ENCODE measurements at regions not wholly inside any gene's neighbourhood (a gene's known extent, or its start where the extent isn't known, plus 50 kb on each side); places are given as distances from the start of the nearest gene placed in this dataset.

- no peak for TF ChIP-seq GATA1 (IDR thresholded peaks at IDR 0.05; ENCODE audit: low read depth, low read length)
- TF ChIP-seq POLR2A (IDR thresholded peaks at IDR 0.05; ENCODE audit: low read length) = no peak
- no peak for DNase-seq
These were observed 467.3 kb downstream of the PMP22 start for GRCh38 chr17:14797801-14798200.

- TF ChIP-seq POLR2A (IDR thresholded peaks at IDR 0.05; ENCODE audit: low read length) (no peak), GATA1 (IDR thresholded peaks at IDR 0.05; ENCODE audit: low read depth, low read length) (no peak)
These were observed 468.1 kb downstream of the PMP22 start for GRCh38 chr17:14797021-14797420.

GRCh38 chr17:14794961-14795360 is 470.2 kb downstream of the PMP22 start:
- no peak for TF ChIP-seq POLR2A (IDR thresholded peaks at IDR 0.05; ENCODE audit: low read length)
- TF ChIP-seq GATA1 (IDR thresholded peaks at IDR 0.05; ENCODE audit: low read depth, low read length) = no peak

More at GRCh38 chr17:14797021-14797420, 468.1 kb downstream of the PMP22 start:
- no peak for DNase-seq

GRCh38 chr17:14793237-14793636 is 471.9 kb downstream of the PMP22 start:
- no peak for TF ChIP-seq GATA1 (IDR thresholded peaks at IDR 0.05; ENCODE audit: low read depth, low read length)
- no peak for TF ChIP-seq POLR2A (IDR thresholded peaks at IDR 0.05; ENCODE audit: low read length)
- DNase-seq = no peak

More at GRCh38 chr17:14794961-14795360, 470.2 kb downstream of the PMP22 start:
- no peak for DNase-seq

GRCh38 chr17:14792746-14793145 is 472.4 kb downstream of the PMP22 start:
- DNase-seq = no peak
- no peak for TF ChIP-seq POLR2A (IDR thresholded peaks at IDR 0.05; ENCODE audit: low read length)
- TF ChIP-seq GATA1 (IDR thresholded peaks at IDR 0.05; ENCODE audit: low read depth, low read length) = no peak

- TF ChIP-seq GATA1 (IDR thresholded peaks at IDR 0.05; ENCODE audit: low read depth, low read length) = no peak
- no peak for DNase-seq
These were observed 473.9 kb downstream of the PMP22 start for GRCh38 chr17:14791221-14791620.

GRCh38 chr17:14790521-14790920 is 474.6 kb downstream of the PMP22 start:
- no peak for DNase-seq
- TF ChIP-seq GATA1 (IDR thresholded peaks at IDR 0.05; ENCODE audit: low read depth, low read length) (no peak), POLR2A (IDR thresholded peaks at IDR 0.05; ENCODE audit: low read length) (no peak)

- DNase-seq = no peak
- TF ChIP-seq GATA1 (IDR thresholded peaks at IDR 0.05; ENCODE audit: low read depth, low read length) (no peak), POLR2A (IDR thresholded peaks at IDR 0.05; ENCODE audit: low read length) (no peak)
These were observed 480.0 kb downstream of the PMP22 start for GRCh38 chr17:14784997-14785696.

GRCh38 chr17:14781123-14781522 is 480.2 kb downstream of the HS3ST3B1 start:
- TF ChIP-seq POLR2A (IDR thresholded peaks at IDR 0.05; ENCODE audit: low read length) (no peak), GATA1 (IDR thresholded peaks at IDR 0.05; ENCODE audit: low read depth, low read length) (no peak)
- DNase-seq = no peak

- TF ChIP-seq GATA1 (IDR thresholded peaks at IDR 0.05; ENCODE audit: low read depth, low read length) = no peak
- no peak for TF ChIP-seq POLR2A (IDR thresholded peaks at IDR 0.05; ENCODE audit: low read length)
- no peak for DNase-seq
These were observed 479.3 kb downstream of the HS3ST3B1 start for GRCh38 chr17:14780097-14780651.

GRCh38 chr17:14779241-14779640 is 478.4 kb downstream of the HS3ST3B1 start:
- TF ChIP-seq POLR2A (IDR thresholded peaks at IDR 0.05; ENCODE audit: low read length) (no peak), GATA1 (IDR thresholded peaks at IDR 0.05; ENCODE audit: low read depth, low read length) (no peak)
- DNase-seq = no peak

GRCh38 chr17:14777291-14777690 is 476.4 kb downstream of the HS3ST3B1 start:
- no peak for DNase-seq
- no peak for TF ChIP-seq POLR2A (IDR thresholded peaks at IDR 0.05; ENCODE audit: low read length)
- no peak for TF ChIP-seq GATA1 (IDR thresholded peaks at IDR 0.05; ENCODE audit: low read depth, low read length)

GRCh38 chr17:14776791-14777190 is 475.9 kb downstream of the HS3ST3B1 start:
- no peak for DNase-seq
- TF ChIP-seq GATA1 (IDR thresholded peaks at IDR 0.05; ENCODE audit: low read depth, low read length) = no peak
- TF ChIP-seq POLR2A (IDR thresholded peaks at IDR 0.05; ENCODE audit: low read length) = no peak

GRCh38 chr17:14775731-14776492 is 475.0 kb downstream of the HS3ST3B1 start:
- no peak for TF ChIP-seq POLR2A (IDR thresholded peaks at IDR 0.05; ENCODE audit: low read length)
- no peak for TF ChIP-seq GATA1 (IDR thresholded peaks at IDR 0.05; ENCODE audit: low read depth, low read length)
- no peak for DNase-seq
